NB4 (cell line): ENCODE measurements at regions not wholly inside any gene's neighbourhood (a gene's known extent, or its start where the extent isn't known, plus 50 kb on each side); places are given as distances from the start of the nearest gene placed in this dataset.
"Not testable (repeated sequence)": the region's sequence is repeated elsewhere in the genome, so short reads cannot be mapped to it uniquely, and the experiment has no call there.

ENCODE experiments used
- MYC ChIP-seq: IDR thresholded peaks from 2 replicates; pipeline ENCODE4 v1.6.1; 2011; ENCODE audit warnings: low read depth, low read length
- POLR2A ChIP-seq: IDR thresholded peaks from 2 replicates; pipeline ENCODE4 v1.6.1; 2011; ENCODE audit warnings: mild to moderate bottlenecking; ENCODE audit not compliant: insufficient read length; ENCODE audit errors: extremely low read depth
- TF ChIP-seq, protein P1 (sequence below): IDR thresholded peaks from one replicate; pipeline ENCODE4 v1.5.1; 2012; ENCODE audit warnings: low read depth, low read length

DNA sequence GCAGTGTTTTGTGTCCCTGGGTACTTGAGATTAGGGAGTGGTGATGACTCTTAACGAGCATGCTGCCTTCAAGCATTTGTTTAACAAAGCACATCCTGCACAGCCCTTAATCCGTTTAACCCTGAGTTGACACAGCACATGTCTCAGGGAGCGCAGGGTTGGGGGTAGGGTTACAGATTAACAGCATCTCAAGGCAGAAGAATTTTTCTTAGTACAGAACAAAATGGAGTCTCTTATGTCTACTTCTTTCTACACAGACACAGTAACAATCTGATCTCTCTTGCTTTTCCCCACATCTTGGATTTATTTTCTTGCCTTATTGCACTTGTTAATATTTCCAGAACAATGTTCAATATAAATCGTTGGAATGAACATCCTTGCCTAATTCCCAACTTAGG lies 187.9 kb upstream of the F9 start:
- TF ChIP-seq, protein P1, sequence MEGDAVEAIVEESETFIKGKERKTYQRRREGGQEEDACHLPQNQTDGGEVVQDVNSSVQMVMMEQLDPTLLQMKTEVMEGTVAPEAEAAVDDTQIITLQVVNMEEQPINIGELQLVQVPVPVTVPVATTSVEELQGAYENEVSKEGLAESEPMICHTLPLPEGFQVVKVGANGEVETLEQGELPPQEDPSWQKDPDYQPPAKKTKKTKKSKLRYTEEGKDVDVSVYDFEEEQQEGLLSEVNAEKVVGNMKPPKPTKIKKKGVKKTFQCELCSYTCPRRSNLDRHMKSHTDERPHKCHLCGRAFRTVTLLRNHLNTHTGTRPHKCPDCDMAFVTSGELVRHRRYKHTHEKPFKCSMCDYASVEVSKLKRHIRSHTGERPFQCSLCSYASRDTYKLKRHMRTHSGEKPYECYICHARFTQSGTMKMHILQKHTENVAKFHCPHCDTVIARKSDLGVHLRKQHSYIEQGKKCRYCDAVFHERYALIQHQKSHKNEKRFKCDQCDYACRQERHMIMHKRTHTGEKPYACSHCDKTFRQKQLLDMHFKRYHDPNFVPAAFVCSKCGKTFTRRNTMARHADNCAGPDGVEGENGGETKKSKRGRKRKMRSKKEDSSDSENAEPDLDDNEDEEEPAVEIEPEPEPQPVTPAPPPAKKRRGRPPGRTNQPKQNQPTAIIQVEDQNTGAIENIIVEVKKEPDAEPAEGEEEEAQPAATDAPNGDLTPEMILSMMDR, result not testable (repeated sequence)
- not testable (repeated sequence) for TF ChIP-seq MYC, POLR2A
